Activated CD8-positive, alpha-beta T cell treated with anti-CD3 and anti-CD28 coated beads for 36 hours (primary cell): ENCODE measurements at regions not wholly inside any gene's neighbourhood (a gene's known extent, or its start where the extent isn't known, plus 50 kb on each side); places are given as distances from the start of the nearest gene placed in this dataset.

Experiments
- ATAC-seq: fragments of 200-7000 bp; cut with Tn5 transposase; one replicate; pipeline ENCODE4 v1.10.0; 2021; ENCODE audit warnings: mild to moderate bottlenecking, moderate library complexity
- CTCF ChIA-PET: fragments of 350-600 bp; sonication (Branson Sonifier 250); formaldehyde crosslinking; loops from one replicate; lab custom pipeline; 2021; ENCODE audit warnings: antibody characterized with exemption; lab: Charles Lee
- POLR2A ChIA-PET: fragments of 350-600 bp; sonication (Branson Sonifier 250); formaldehyde crosslinking; loops from one replicate; lab custom pipeline; 2021; ENCODE audit warnings: antibody characterized with exemption; lab: Charles Lee
- DNase-seq: peaks from one replicate; pipeline ENCODE4 v3.0.0-alpha.2; 2020
- H3K27ac Mint-ChIP-seq: one replicate; pipeline ENCODE4 v1.8.0; 2021; ENCODE audit warnings: mild to moderate bottlenecking, mixed read lengths
- H3K27me3 Mint-ChIP-seq: one replicate; pipeline ENCODE4 v1.8.0; 2021; ENCODE audit warnings: mixed read lengths
- H3K36me3 Mint-ChIP-seq: one replicate; pipeline ENCODE4 v1.8.0; 2021; ENCODE audit warnings: low read depth, mixed read lengths
- H3K4me1 Mint-ChIP-seq: one replicate; pipeline ENCODE4 v1.8.0; 2021; ENCODE audit warnings: low read depth, mixed read lengths
- H3K4me3 Mint-ChIP-seq: one replicate; pipeline ENCODE4 v1.8.0; 2021; ENCODE audit warnings: mild to moderate bottlenecking, moderate library complexity, mixed read lengths
- H3K9me3 Mint-ChIP-seq: one replicate; pipeline ENCODE4 v1.8.0; 2021; ENCODE audit warnings: mixed read lengths
- CTCF ChIP-seq: fragments of 200-600 bp; IDR thresholded peaks from one replicate; pipeline ENCODE4 v1.8.0; 2022; ENCODE audit warnings: antibody characterized with exemption, mild to moderate bottlenecking
- intact Hi-C: fragments of 100-400 bp; cut with micrococcal nuclease; formaldehyde crosslinking; loops from one replicate; pipeline ENCODE4 v1.10.0; 2022

DNA sequence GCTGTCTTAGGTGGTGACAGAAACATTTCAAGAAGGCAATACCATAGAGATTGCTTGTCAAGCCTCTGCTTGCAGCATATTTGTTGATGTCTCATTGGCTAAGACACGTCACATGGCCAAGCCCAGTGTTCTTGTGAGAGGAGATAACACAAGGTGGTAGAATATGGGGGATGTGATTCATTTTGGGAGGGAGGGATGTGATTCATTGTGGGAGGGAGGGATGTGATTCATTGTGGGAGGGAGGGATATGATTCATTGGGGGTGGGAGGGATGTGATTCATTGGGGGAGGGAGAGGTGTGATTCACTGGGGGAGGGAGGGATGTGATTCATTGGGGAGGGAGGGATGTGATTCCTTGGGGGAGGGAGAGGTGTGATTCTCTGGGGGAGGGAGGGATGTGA lies 470.5 kb upstream of the SALL1 start:
- ChIA-PET CTCF (no interaction called here), POLR2A (no interaction called here)
- Mint-ChIP-seq H3K27ac (no peak overlapping the region), H3K4me3 (no peak overlapping the region), H3K36me3 (no peaks in the 10 kb centered on the region), H3K9me3 (peaks cover 7% of the 10 kb centered on the region), H3K4me1 (no peaks in the 10 kb centered on the region), H3K27me3 (no peaks in the 10 kb centered on the region)
- intact Hi-C loops: no loop called here
- ATAC-seq: no peak
- DNase-seq: no peak
- no peak for TF ChIP-seq CTCF

- DNase-seq (no peak), ATAC-seq (no peak)
- POLR2A ChIA-PET: no interaction called here
- intact Hi-C loops: no loop called here
- Mint-ChIP-seq H3K27ac (no peak overlapping the region), H3K4me3 (no peak overlapping the region), H3K9me3 (peaks cover 1% of the 10 kb centered on the region), H3K27me3 (no peaks in the 10 kb centered on the region), H3K4me1 (no peaks in the 10 kb centered on the region), H3K36me3 (no peaks in the 10 kb centered on the region)
- CTCF ChIA-PET: no interaction called here
- no peak for TF ChIP-seq CTCF
Observed at GRCh38 chr16:51615141-51615540, 464.1 kb upstream of the SALL1 start.

DNA sequence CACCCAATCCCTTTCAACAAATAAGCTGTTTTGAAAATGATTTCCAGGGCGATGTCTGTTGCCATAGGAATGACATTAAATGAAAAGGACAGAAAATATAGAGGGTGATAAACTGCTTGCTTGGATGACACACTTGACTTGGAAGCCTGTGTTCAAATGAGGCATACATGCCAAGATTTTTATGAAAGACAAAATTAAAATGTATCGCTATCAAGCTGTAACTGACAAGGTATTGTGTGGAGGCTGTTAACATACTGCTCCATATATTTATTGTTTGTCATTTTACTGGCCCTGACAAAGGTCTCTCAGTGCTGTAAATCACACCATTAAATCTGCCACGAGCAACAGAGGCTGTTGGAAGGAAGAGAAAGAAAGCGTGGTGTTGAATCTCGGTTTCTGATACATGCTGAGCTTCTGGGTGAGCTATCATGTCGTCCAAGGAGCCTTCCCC lies 456.2 kb upstream of the SALL1 start:
- Mint-ChIP-seq H3K27ac (no peak overlapping the region), H3K36me3 (no peaks in the 10 kb centered on the region), H3K4me3 (no peak overlapping the region), H3K9me3 (peaks cover 6% of the 10 kb centered on the region), H3K4me1 (no peaks in the 10 kb centered on the region), H3K27me3 (no peaks in the 10 kb centered on the region)
- intact Hi-C loops: no loop called here
- no peak for ATAC-seq
- POLR2A ChIA-PET: no interaction called here
- no peak for DNase-seq
- CTCF ChIA-PET: no interaction called here
- TF ChIP-seq CTCF: no peak

- no peak for ATAC-seq
- no peaks in the 10 kb centered on the region for H3K4me1 Mint-ChIP-seq
- CTCF ChIA-PET: no interaction called here
Observed at GRCh38 chr16:51596247-51596646, 445.2 kb upstream of the SALL1 start.

More at GRCh38 chr16:51596247-51596646, 445.2 kb upstream of the SALL1 start:
- peaks cover 12% of the 10 kb centered on the region for H3K9me3 Mint-ChIP-seq
- intact Hi-C loops: no loop called here
- H3K4me3 Mint-ChIP-seq: no peak overlapping the region
- H3K27me3 Mint-ChIP-seq: no peaks in the 10 kb centered on the region
- no peak overlapping the region for H3K27ac Mint-ChIP-seq
- TF ChIP-seq CTCF: no peak
- DNase-seq: no peak
- no peaks in the 10 kb centered on the region for H3K36me3 Mint-ChIP-seq
- POLR2A ChIA-PET: no interaction called here
